Smooth muscle cell (in vitro differentiated cells): ENCODE measurements at regions not wholly inside any gene's neighbourhood (a gene's known extent, or its start where the extent isn't known, plus 50 kb on each side); places are given as distances from the start of the nearest gene placed in this dataset.

Source experiments
- DNase-seq: peaks from one replicate; lab custom pipeline; 2025; ENCODE audit not compliant: unreplicated experiment; lab: John Stamatoyannopoulos, UW
- H2AFZ ChIP-seq: fragments of 200-600 bp; sonication (generic); 2 replicates; pipeline ENCODE4 v1.6.0; 2016; ENCODE audit warnings: antibody characterized with exemption, low read depth, mild to moderate bottlenecking
- H3F3A ChIP-seq: fragments of 200-600 bp; sonication (generic); 2 replicates; pipeline ENCODE4 v1.6.0; 2017; ENCODE audit warnings: antibody characterized with exemption, low read depth
- H3K27ac ChIP-seq: fragments of 200-600 bp; sonication (generic); 2 replicates; pipeline ENCODE4 v1.5.1; 2016; ENCODE audit warnings: low read depth, mild to moderate bottlenecking
- H3K27me3 ChIP-seq: fragments of 200-600 bp; sonication (generic); 2 replicates; pipeline ENCODE4 v1.6.1; 2016; ENCODE audit warnings: low read depth, mild to moderate bottlenecking
- H3K36me3 ChIP-seq: fragments of 200-600 bp; sonication (generic); 2 replicates; pipeline ENCODE4 v1.5.1; 2016; ENCODE audit warnings: low read depth
- H3K4me1 ChIP-seq: fragments of 200-600 bp; sonication (generic); 2 replicates; pipeline ENCODE4 v1.5.1; 2016; ENCODE audit warnings: low read depth
- H3K4me2 ChIP-seq: fragments of 200-600 bp; sonication (generic); 2 replicates; pipeline ENCODE4 v1.6.0; 2016; ENCODE audit warnings: mild to moderate bottlenecking
- H3K4me3 ChIP-seq: fragments of 200-600 bp; sonication (generic); 2 replicates; pipeline ENCODE4 v1.5.1; 2016; ENCODE audit warnings: mild to moderate bottlenecking
- H3K79me2 ChIP-seq: fragments of 200-600 bp; sonication (generic); 2 replicates; pipeline ENCODE4 v1.6.0; 2016; ENCODE audit warnings: low read depth, mild to moderate bottlenecking
- H3K9ac ChIP-seq: fragments of 200-600 bp; sonication (generic); 2 replicates; pipeline ENCODE4 v1.6.0; 2016; ENCODE audit warnings: low read depth
- H3K9me3 ChIP-seq: fragments of 200-600 bp; sonication (generic); replicated peaks from 2 replicates; pipeline ENCODE4 v1.5.1; 2016; ENCODE audit warnings: low read depth
- H4K20me1 ChIP-seq: fragments of 200-600 bp; sonication (generic); 2 replicates; pipeline ENCODE4 v1.6.0; 2016; ENCODE audit warnings: low read depth
- WGBS: methylation state at CpG from one replicate; pipeline ENCODE4 v1.1.7; 2016; ENCODE audit warnings: low lambda C conversion rate; 5-methylcytosine and 5-hydroxymethylcytosine counted together
- TF ChIP-seq, protein P1 (sequence below): fragments of 200-600 bp; sonication (generic); IDR thresholded peaks from 2 replicates; pipeline ENCODE4 v1.5.1; 2017; ENCODE audit warnings: borderline replicate concordance, mild to moderate bottlenecking, antibody characterized with exemption; ENCODE audit not compliant: insufficient read depth, poor library complexity, severe bottlenecking

DNA sequence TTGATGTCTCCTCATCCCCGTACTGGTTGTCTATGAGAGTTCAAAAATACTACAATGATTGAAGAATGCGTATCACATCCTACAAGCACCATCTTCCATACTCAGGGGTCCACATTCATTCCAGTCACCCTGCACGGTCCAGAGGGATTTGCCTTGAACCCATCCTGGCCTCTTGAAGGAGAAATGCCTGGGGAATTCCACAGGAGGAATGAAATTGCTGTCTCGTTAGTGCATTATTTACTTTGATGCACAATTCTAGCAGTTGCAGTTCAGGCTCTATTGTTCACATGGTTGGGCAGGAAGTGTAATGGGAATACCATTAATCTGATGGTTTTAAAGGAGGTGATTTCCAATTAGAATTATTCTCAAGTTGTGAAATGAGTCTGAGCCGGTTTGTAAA, 369.1 kb upstream of the XYLT1 start:
- no peaks in the 10 kb centered on the region for H3F3A ChIP-seq
- H4K20me1 ChIP-seq: no peaks in the 10 kb centered on the region
- no peaks in the 10 kb centered on the region for H3K27me3 ChIP-seq
- 84% methylated on average over 5 of the region's 5 CpGs for WGBS
- TF ChIP-seq, protein P1, sequence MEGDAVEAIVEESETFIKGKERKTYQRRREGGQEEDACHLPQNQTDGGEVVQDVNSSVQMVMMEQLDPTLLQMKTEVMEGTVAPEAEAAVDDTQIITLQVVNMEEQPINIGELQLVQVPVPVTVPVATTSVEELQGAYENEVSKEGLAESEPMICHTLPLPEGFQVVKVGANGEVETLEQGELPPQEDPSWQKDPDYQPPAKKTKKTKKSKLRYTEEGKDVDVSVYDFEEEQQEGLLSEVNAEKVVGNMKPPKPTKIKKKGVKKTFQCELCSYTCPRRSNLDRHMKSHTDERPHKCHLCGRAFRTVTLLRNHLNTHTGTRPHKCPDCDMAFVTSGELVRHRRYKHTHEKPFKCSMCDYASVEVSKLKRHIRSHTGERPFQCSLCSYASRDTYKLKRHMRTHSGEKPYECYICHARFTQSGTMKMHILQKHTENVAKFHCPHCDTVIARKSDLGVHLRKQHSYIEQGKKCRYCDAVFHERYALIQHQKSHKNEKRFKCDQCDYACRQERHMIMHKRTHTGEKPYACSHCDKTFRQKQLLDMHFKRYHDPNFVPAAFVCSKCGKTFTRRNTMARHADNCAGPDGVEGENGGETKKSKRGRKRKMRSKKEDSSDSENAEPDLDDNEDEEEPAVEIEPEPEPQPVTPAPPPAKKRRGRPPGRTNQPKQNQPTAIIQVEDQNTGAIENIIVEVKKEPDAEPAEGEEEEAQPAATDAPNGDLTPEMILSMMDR: no peak
- H3K4me3 ChIP-seq: no peak overlapping the region
- H2AFZ ChIP-seq: no peak overlapping the region
- H3K27ac ChIP-seq: no peak overlapping the region
- H3K9me3 ChIP-seq: no peaks in the 10 kb centered on the region
- DNase-seq: no peak
- H3K9ac ChIP-seq: no peak overlapping the region
- H3K4me1 ChIP-seq: no peaks in the 10 kb centered on the region
- no peaks in the 10 kb centered on the region for H3K36me3 ChIP-seq
- no peaks in the 10 kb centered on the region for H3K79me2 ChIP-seq
- H3K4me2 ChIP-seq: no peak overlapping the region

DNA sequence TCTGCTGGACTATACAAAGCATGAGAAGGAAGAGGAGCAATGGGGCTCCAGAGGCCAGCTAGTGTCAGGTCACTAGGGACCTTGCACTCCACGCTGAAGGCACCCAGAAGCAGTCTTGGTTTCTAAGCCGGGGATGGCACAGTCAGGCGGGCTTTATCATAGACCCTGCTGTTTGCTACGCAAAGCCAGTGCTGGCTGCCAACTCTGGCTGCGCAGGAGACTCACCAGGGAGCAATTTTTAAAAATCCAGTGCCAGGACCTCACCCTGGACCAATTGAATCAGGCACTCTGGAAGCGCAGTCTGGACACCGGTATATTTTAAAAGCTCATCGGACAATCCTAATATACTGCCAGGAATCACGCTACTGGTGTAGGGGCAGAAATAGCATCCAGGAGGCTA, 368.5 kb upstream of the XYLT1 start:
- H3F3A ChIP-seq: no peaks in the 10 kb centered on the region
- no peaks in the 10 kb centered on the region for H3K9me3 ChIP-seq
- H3K4me1 ChIP-seq: no peaks in the 10 kb centered on the region
- WGBS: 96% methylated on average over 9 of the region's 9 CpGs
- H3K27ac ChIP-seq: no peak overlapping the region
- no peak overlapping the region for H3K9ac ChIP-seq
- H3K4me3 ChIP-seq: no peak overlapping the region
- H3K79me2 ChIP-seq: no peaks in the 10 kb centered on the region
- H3K27me3 ChIP-seq: no peaks in the 10 kb centered on the region
- H4K20me1 ChIP-seq: no peaks in the 10 kb centered on the region
- TF ChIP-seq, protein P1: no peak
- no peak overlapping the region for H3K4me2 ChIP-seq
- DNase-seq: no peak
- H3K36me3 ChIP-seq: no peaks in the 10 kb centered on the region
- no peak overlapping the region for H2AFZ ChIP-seq

DNA sequence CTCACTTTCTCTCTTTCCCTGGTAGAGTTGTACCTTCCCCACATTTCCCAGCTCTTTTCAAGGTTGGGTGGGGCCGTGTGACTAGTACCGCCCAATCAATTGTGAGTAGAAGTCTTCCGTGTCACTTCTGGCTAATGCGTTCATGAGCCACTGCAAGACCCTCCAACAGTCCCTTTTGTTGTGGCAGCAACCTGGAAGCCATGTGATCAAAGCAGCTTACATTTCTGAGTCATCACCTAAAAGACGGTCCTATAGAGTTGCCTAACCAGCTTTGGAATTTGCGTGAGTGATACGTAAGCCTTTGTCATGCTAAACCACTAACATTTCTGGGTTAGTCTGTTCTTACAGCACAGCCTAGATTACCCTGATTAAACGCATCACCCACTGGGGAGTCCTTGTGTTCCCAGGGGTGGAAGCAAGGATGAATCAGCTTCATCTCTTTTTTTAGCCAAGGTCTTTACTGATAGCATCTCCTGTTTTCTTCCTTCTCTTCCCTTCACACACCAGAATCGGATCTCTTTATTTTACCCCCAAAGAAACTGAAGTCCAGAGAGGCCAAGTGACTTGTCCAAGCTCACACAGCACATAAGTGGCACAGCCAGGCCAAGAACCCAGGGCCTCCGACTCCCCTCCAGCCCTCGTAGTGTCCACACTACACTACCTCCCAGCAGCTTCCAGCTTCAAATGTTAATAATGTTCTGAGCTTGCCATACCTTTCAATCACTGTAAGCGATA, 366.3 kb upstream of the XYLT1 start:
- H3F3A ChIP-seq: no peaks in the 10 kb centered on the region
- H3K79me2 ChIP-seq: no peaks in the 10 kb centered on the region
- TF ChIP-seq, protein P1: no peak
- H3K9me3 ChIP-seq: no peaks in the 10 kb centered on the region
- H3K4me2 ChIP-seq: no peak overlapping the region
- no peaks in the 10 kb centered on the region for H3K4me1 ChIP-seq
- WGBS: 26% methylated on average over 12 of the region's 12 CpGs
- no peak for DNase-seq
- H3K27ac ChIP-seq: peak overlapping the region; percentile 69
- peak overlapping the region; percentile 18 for H3K9ac ChIP-seq
- no peaks in the 10 kb centered on the region for H4K20me1 ChIP-seq
- H3K36me3 ChIP-seq: no peaks in the 10 kb centered on the region
- no peak overlapping the region for H2AFZ ChIP-seq
- H3K27me3 ChIP-seq: no peaks in the 10 kb centered on the region
- no peak overlapping the region for H3K4me3 ChIP-seq
